ENCODE measurements at regions not wholly inside any gene's neighbourhood (a gene's known extent, or its start where the extent isn't known, plus 50 kb on each side); places are given as distances from the start of the nearest gene placed in this dataset.
"Not testable (repeated sequence)": the region's sequence is repeated elsewhere in the genome, so short reads cannot be mapped to it uniquely, and the experiment has no call there.

GRCh38 chr5:100232736-100233135, 302.4 kb upstream of the FAM174A start:
- DNase-seq (ENCODE audit: low read depth in 2 of 2) = no peak

GRCh38 chr5:100188778-100189177, 346.4 kb upstream of the FAM174A start:
- DNase-seq (ENCODE audit: low read depth in 2 of 2) = no peak

GRCh38 chr5:100188339-100188738, 346.8 kb upstream of the FAM174A start:
- DNase-seq (ENCODE audit: low read depth in 2 of 2) = no peak

- no peak for DNase-seq (ENCODE audit: low read depth in 2 of 2)
These were observed 349.0 kb upstream of the FAM174A start for GRCh38 chr5:100186181-100186580.

- no peak for DNase-seq (ENCODE audit: low read depth in 2 of 2)
These were observed 352.8 kb upstream of the FAM174A start for GRCh38 chr5:100182402-100182801.

GRCh38 chr5:100175346-100175745, 359.8 kb upstream of the FAM174A start:
- no peak for DNase-seq (ENCODE audit: low read depth in 2 of 2)

GRCh38 chr5:100165309-100165708, 369.9 kb upstream of the FAM174A start:
- DNase-seq (ENCODE audit: low read depth in 2 of 2) = no peak

- DNase-seq (ENCODE audit: low read depth in 2 of 2) = no peak
These were observed 373.3 kb upstream of the FAM174A start for GRCh38 chr5:100161868-100162267.

- DNase-seq (ENCODE audit: low read depth in 2 of 2) = no peak
These were observed 378.1 kb upstream of the FAM174A start for GRCh38 chr5:100157066-100157465.

- DNase-seq (ENCODE audit: low read depth in 2 of 2) = no peak
These were observed 386.9 kb upstream of the FAM174A start for GRCh38 chr5:100148239-100148638.

- no peak for DNase-seq (ENCODE audit: low read depth in 2 of 2)
These were observed 392.6 kb upstream of the FAM174A start for GRCh38 chr5:100142607-100143006.

- DNase-seq (ENCODE audit: low read depth in 2 of 2) = no peak
These were observed 404.0 kb upstream of the FAM174A start for GRCh38 chr5:100131161-100131560.

- no peak for DNase-seq (ENCODE audit: low read depth in 2 of 2)
These were observed 404.9 kb upstream of the FAM174A start for GRCh38 chr5:100130307-100130706.

- no peak for DNase-seq (ENCODE audit: low read depth in 2 of 2)
These were observed 415.3 kb upstream of the FAM174A start for GRCh38 chr5:100119903-100120302.

- no peak for DNase-seq (ENCODE audit: low read depth in 2 of 2)
These were observed 424.7 kb upstream of the FAM174A start for GRCh38 chr5:100110497-100110896.

GRCh38 chr5:100108883-100109282, 426.3 kb upstream of the FAM174A start:
- DNase-seq (ENCODE audit: low read depth in 2 of 2) = no peak

GRCh38 chr5:100103592-100104119, 431.5 kb upstream of the FAM174A start:
- DNase-seq (ENCODE audit: low read depth in 2 of 2) = not testable (repeated sequence)

GRCh38 chr5:100101466-100101865, 433.7 kb upstream of the FAM174A start:
- not testable (repeated sequence) for DNase-seq (ENCODE audit: low read depth in 2 of 2)

GRCh38 chr5:100096328-100096727, 438.8 kb upstream of the FAM174A start:
- not testable (repeated sequence) for DNase-seq (ENCODE audit: low read depth in 2 of 2)

GRCh38 chr5:100080703-100081102, 454.5 kb upstream of the FAM174A start:
- not testable (repeated sequence) for DNase-seq (ENCODE audit: low read depth in 2 of 2)

- not testable (repeated sequence) for DNase-seq (ENCODE audit: low read depth in 2 of 2)
These were observed 456.0 kb upstream of the FAM174A start for GRCh38 chr5:100079163-100079562.

GRCh38 chr5:100066020-100066419, 469.2 kb upstream of the FAM174A start:
- DNase-seq (ENCODE audit: low read depth in 2 of 2) = not testable (repeated sequence)

- no peak for DNase-seq (ENCODE audit: low read depth in 2 of 2)
These were observed 491.7 kb upstream of the FAM174A start for GRCh38 chr5:100043475-100043874.

GRCh38 chr5:100026606-100027005, 508.6 kb upstream of the FAM174A start:
- DNase-seq (ENCODE audit: low read depth in 2 of 2) = no peak

Measured in stimulated activated CD4-positive, alpha-beta T cell treated with anti-CD3 and anti-CD28 coated beads, Interleukin-12 subunit alpha, Interleukin-12 subunit beta, amount 100 ng/mL, for 24 hours (primary cell).